ENCODE measurements at regions not wholly inside any gene's neighbourhood (a gene's known extent, or its start where the extent isn't known, plus 50 kb on each side); places are given as distances from the start of the nearest gene placed in this dataset.

DNA sequence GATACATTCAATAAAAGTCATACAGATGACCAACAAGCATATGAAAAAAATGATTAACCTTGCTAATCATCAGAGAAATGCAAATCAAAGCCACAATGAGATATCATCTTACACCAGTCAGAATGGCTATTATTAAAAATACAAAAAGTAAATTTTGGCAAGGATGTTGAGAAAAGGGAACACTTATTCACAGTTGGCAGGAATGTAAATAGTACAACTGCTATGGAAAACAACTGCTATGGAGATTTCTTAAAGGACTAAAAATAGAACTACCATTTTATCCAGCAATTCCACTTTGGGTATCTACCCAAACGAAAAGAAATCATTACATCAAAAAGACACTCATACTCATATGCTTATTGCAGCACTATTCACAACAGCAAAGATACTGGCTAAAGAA is 1121.8 kb downstream of the TBL1XR1 start:
- DNase-seq (ENCODE audit: low read depth, low spot score) = no peak
- in situ Hi-C loops (cut with HindIII; ENCODE audit: low sequenced_read_pairs) = no loop called here
- no peak overlapping the region for H3K4me3 ChIP-seq (ENCODE audit: low read depth, low read length)
- TF ChIP-seq, protein P1, sequence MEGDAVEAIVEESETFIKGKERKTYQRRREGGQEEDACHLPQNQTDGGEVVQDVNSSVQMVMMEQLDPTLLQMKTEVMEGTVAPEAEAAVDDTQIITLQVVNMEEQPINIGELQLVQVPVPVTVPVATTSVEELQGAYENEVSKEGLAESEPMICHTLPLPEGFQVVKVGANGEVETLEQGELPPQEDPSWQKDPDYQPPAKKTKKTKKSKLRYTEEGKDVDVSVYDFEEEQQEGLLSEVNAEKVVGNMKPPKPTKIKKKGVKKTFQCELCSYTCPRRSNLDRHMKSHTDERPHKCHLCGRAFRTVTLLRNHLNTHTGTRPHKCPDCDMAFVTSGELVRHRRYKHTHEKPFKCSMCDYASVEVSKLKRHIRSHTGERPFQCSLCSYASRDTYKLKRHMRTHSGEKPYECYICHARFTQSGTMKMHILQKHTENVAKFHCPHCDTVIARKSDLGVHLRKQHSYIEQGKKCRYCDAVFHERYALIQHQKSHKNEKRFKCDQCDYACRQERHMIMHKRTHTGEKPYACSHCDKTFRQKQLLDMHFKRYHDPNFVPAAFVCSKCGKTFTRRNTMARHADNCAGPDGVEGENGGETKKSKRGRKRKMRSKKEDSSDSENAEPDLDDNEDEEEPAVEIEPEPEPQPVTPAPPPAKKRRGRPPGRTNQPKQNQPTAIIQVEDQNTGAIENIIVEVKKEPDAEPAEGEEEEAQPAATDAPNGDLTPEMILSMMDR (IDR thresholded peaks at IDR 0.05; ENCODE audit: low read depth, low read length) = no peak

GRCh38 chr3:176075046-176075445 is 1122.2 kb downstream of the TBL1XR1 start:
- TF ChIP-seq, protein P1 (IDR thresholded peaks at IDR 0.05; ENCODE audit: low read depth, low read length) = no peak
- no peak for DNase-seq (ENCODE audit: low read depth, low spot score)
- in situ Hi-C loops (cut with HindIII; ENCODE audit: low sequenced_read_pairs) = no loop called here
- H3K4me3 ChIP-seq (ENCODE audit: low read depth, low read length) = no peak overlapping the region

GRCh38 chr3:176074096-176074495 is 1123.2 kb downstream of the TBL1XR1 start:
- in situ Hi-C loops (cut with HindIII; ENCODE audit: low sequenced_read_pairs) = no loop called here
- no peak for DNase-seq (ENCODE audit: low read depth, low spot score)
- TF ChIP-seq, protein P1 (IDR thresholded peaks at IDR 0.05; ENCODE audit: low read depth, low read length) = no peak
- no peak overlapping the region for H3K4me3 ChIP-seq (ENCODE audit: low read depth, low read length)

DNA sequence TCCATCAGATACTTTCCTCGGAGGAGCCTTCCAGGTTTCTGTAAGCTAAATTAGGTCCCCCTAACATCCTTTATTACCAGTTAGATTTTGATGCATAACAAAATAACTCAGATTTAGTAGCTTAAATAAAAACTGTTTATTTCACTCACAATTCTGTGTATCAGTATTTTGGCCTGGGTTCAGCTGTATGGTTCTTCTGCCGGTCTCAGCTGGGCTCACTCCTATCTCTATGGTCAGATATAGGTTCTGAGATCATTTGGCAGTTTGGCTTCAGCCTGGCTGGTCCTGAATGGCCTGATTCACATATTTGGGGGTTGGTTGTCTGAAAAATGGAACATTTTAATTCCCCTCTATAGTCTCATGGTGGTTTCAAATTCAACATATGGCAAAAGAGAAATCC is 1125.3 kb downstream of the TBL1XR1 start:
- TF ChIP-seq, protein P1 (IDR thresholded peaks at IDR 0.05; ENCODE audit: low read depth, low read length) = no peak
- H3K4me3 ChIP-seq (ENCODE audit: low read depth, low read length) = no peak overlapping the region
- in situ Hi-C loops (cut with HindIII; ENCODE audit: low sequenced_read_pairs) = no loop called here
- no peak for DNase-seq (ENCODE audit: low read depth, low spot score)

DNA sequence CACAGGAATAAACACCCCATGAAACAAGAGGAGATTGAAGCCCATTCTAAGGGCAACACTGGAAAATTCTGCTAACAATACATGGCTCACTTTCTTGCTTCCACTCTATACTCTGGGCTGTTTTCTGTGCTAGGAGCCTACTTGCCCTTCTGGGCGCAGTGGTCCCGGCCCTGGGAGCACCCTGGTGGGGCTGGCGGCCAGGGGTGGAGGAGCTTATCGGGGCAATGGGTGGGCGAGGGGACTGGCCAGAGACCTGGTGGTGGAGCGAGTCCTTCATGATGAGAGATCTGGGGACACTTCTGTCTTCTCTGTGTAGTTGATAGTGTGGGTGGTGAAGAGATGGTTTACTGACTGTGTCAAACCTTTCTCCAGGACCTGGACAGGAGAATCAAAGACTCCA is 1128.5 kb downstream of the TBL1XR1 start:
- in situ Hi-C loops (cut with HindIII; ENCODE audit: low sequenced_read_pairs) = no loop called here
- TF ChIP-seq, protein P1 (IDR thresholded peaks at IDR 0.05; ENCODE audit: low read depth, low read length) = no peak
- no peak for DNase-seq (ENCODE audit: low read depth, low spot score)
- no peak overlapping the region for H3K4me3 ChIP-seq (ENCODE audit: low read depth, low read length)

GRCh38 chr3:176058856-176059255 is 1138.4 kb downstream of the TBL1XR1 start:
- in situ Hi-C loops (cut with HindIII; ENCODE audit: low sequenced_read_pairs) = no loop called here
- no peak overlapping the region for H3K4me3 ChIP-seq (ENCODE audit: low read depth, low read length)
- DNase-seq (ENCODE audit: low read depth, low spot score) = no peak
- TF ChIP-seq, protein P1 (IDR thresholded peaks at IDR 0.05; ENCODE audit: low read depth, low read length) = no peak

DNA sequence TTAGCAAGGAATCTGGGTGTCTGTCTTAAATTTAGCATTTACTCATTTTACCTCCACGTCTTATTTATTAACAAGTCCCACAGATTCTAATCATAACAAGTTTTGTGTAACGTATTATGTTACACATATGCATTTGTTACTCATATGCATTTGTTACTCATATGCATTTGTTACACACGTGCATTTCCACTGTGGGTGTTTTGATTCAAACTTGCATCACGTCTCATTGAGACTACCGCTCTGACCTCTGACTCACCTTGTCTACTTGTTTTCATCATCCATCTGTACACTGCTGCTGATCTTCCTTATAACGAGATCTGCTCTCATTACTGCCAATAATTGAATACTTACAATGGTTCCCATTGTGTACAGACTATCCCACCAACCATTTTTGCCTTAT is 1141.4 kb downstream of the TBL1XR1 start:
- no peak overlapping the region for H3K4me3 ChIP-seq (ENCODE audit: low read depth, low read length)
- TF ChIP-seq, protein P1 (IDR thresholded peaks at IDR 0.05; ENCODE audit: low read depth, low read length) = no peak
- no peak for DNase-seq (ENCODE audit: low read depth, low spot score)
- in situ Hi-C loops (cut with HindIII; ENCODE audit: low sequenced_read_pairs) = no loop called here
